GM18907 (cell line): ENCODE measurements at regions not wholly inside any gene's neighbourhood (a gene's known extent, or its start where the extent isn't known, plus 50 kb on each side); places are given as distances from the start of the nearest gene placed in this dataset.
"Not testable (repeated sequence)": the region's sequence is repeated elsewhere in the genome, so short reads cannot be mapped to it uniquely, and the experiment has no call there.

Source experiments
- ATAC-seq: cut with Tn5 transposase; IDR thresholded peaks from one replicate; pipeline ENCODE4 v1.9.1; 2021; ENCODE audit warnings: mild to moderate bottlenecking, moderate library complexity; ENCODE audit not compliant: unreplicated experiment

GRCh38 chr6:77326029-77326428 lies 137.3 kb downstream of the HTR1B start:
- no peak for ATAC-seq

DNA sequence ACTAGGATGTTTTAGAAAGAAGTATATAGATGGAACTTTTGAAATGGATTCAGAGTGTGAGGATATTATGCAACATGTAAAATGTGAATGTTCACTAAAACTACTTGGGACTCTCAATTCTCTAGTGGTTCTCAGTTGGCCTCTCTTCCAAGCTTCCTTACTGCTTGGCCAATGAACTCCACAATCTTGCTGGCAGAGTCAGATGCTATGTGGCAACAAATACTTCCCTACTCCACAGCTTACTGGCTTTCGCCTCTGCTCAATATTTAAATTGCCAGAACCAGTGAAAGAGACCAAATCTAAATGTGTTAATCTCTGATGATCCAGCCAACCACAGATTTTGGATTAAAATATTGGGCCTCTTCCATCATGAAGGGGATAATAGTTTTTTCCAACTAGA lies 138.4 kb downstream of the HTR1B start:
- no peak for ATAC-seq

DNA sequence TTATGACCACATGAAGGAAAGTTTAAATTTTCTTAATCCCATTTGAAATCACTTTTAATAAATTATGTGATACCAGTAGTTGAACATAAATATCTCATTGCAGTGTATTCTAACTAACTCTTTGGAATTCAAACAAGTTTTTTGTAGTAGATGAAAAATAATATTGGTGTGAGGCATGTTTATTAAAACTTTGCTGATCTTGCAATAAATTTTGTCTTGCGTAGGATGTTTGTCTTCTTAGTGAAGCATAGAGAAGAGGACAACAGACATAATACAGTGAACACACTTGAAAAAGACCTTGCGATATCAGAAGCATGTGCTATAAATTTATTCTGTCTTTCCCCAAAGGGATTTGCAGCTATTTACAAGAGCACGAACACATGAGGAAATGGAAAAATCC lies 140.7 kb downstream of the HTR1B start:
- no peak for ATAC-seq

- ATAC-seq = no peak
Observed at GRCh38 chr6:77318256-77318655, 145.0 kb downstream of the HTR1B start.

- no peak for ATAC-seq
Observed at GRCh38 chr6:77313595-77313994, 149.7 kb downstream of the HTR1B start.

GRCh38 chr6:77299931-77300330 lies 163.4 kb downstream of the HTR1B start:
- ATAC-seq = no peak

- no peak for ATAC-seq
Observed at GRCh38 chr6:77298283-77298682, 165.0 kb downstream of the HTR1B start.

GRCh38 chr6:77292564-77293546 lies 170.4 kb downstream of the HTR1B start:
- ATAC-seq = no peak

- ATAC-seq = no peak
Observed at GRCh38 chr6:77290798-77291197, 172.5 kb downstream of the HTR1B start.

GRCh38 chr6:77286541-77286940 lies 176.8 kb downstream of the HTR1B start:
- no peak for ATAC-seq

DNA sequence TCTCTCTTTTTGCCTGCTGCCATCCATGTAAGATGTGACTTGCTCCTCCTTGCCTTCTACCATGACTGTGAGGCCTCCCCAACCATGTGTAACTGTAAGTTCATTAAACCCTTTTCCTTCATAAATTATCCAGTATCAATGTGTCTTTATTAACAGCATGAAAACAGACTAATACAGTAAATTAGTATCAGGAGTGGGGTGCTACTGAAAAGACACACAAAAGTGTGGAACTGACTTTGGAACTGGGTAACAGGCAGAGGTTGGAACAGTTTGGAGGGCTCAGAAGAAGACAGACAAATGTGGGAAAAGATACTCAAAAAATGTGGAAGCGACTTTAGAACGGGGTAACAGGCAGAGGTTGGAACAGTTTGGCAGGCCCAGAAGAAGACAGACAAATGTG lies 189.4 kb downstream of the HTR1B start:
- no peak for ATAC-seq

DNA sequence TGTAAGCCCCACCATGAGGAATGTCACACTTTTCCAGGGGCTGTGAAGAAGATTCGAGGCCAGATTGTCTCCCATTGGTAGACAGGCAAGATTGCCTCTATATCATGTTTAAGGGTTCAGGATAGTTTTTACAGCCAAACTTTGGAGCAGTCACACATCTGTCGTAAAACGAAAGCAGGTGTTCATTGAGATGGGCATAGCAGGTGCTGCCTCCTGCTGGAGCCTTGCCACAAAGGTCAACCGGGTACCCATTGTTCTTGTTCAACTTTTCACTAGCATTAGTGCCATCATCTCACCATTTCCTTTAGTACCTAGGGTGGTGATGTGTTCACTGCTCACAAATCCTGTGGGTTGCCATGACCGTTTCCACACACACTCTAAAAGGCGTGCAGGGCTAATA lies 198.3 kb downstream of the HTR1B start:
- ATAC-seq = no peak

GRCh38 chr6:77263003-77263402 lies 200.3 kb downstream of the HTR1B start:
- no peak for ATAC-seq

DNA sequence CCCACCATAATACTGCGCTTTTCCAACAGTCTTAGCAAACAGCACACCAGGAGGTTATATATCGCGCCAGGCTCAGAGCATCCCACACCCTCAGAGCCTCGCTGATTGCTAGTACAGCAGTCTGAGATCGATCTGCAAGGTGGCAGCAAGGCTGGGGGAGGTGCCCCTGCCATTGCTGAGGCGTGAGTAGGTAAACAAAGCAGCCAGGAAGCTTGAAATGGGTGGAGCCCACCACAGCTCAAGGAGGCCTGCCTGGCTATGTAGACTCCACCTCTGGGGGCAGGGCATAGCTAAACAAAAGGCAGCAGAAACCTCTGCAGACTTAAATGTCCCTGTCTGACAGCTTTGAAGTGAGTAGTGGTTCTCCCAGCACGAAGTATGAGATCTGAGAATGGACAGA lies 211.5 kb downstream of the HTR1B start:
- not testable (repeated sequence) for ATAC-seq

DNA sequence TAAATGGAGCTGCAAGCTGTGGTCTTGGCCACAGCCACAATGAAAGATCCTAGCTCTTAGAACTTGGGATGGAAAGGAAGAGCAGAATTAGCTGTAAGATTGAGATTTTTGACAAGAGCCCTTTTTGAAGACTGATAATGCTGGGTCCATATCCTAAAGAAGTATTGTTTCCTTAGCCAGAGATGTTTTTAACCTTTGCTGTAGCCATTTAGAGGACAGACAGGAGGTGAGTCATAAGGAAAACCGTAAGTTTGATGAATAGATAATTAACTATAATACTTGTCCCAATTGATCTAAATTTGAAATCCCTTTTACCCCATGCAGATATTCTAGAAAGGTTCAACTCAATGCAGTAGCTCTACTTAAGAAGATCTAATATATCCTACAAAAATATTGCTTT lies 213.7 kb downstream of the HTR1B start:
- no peak for ATAC-seq

GRCh38 chr6:77245026-77245425 lies 218.3 kb downstream of the HTR1B start:
- no peak for ATAC-seq

GRCh38 chr6:77231438-77232305 lies 231.6 kb downstream of the HTR1B start:
- ATAC-seq = no peak

- ATAC-seq = no peak
Observed at GRCh38 chr6:77228279-77228678, 235.0 kb downstream of the HTR1B start.

GRCh38 chr6:77217896-77218295 lies 245.4 kb downstream of the HTR1B start:
- ATAC-seq = no peak

DNA sequence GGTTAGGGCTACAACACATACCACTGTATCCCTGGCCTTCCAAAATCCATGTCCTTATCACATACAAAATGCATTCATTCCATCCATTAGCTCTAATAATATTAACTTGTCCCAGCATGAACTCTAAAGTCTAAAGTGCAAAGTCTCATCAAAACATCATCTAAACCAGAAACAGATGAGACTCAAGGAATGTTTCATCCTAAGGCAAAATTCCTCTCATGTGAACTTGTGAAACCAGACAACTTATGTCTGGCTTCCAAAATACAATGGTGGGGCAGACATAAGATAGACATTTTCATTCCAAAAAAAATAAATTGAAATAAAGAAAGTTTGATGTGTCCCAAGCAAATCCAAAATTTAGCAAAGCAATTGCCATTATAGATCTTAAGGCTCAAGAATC lies 257.4 kb downstream of the HTR1B start:
- no peak for ATAC-seq

GRCh38 chr6:77204555-77204954 lies 258.7 kb downstream of the HTR1B start:
- ATAC-seq = no peak

GRCh38 chr6:77183447-77183846 lies 279.8 kb downstream of the HTR1B start:
- ATAC-seq = no peak
